AG09319 (cell line): ENCODE measurements at regions not wholly inside any gene's neighbourhood (a gene's known extent, or its start where the extent isn't known, plus 50 kb on each side); places are given as distances from the start of the nearest gene placed in this dataset.

Experiments used
- DNase-seq: peaks from one replicate; pipeline ENCODE4 v3.0.0-alpha.2; 2010; ENCODE audit warnings: low read depth; ENCODE audit errors: extremely low read depth
- TF ChIP-seq, protein P1 (sequence below): IDR thresholded peaks from 2 replicates; pipeline ENCODE4 v1.5.1; 2011; ENCODE audit warnings: low read depth, mild to moderate bottlenecking, inconsistent platforms, low read length, moderate library complexity

DNA sequence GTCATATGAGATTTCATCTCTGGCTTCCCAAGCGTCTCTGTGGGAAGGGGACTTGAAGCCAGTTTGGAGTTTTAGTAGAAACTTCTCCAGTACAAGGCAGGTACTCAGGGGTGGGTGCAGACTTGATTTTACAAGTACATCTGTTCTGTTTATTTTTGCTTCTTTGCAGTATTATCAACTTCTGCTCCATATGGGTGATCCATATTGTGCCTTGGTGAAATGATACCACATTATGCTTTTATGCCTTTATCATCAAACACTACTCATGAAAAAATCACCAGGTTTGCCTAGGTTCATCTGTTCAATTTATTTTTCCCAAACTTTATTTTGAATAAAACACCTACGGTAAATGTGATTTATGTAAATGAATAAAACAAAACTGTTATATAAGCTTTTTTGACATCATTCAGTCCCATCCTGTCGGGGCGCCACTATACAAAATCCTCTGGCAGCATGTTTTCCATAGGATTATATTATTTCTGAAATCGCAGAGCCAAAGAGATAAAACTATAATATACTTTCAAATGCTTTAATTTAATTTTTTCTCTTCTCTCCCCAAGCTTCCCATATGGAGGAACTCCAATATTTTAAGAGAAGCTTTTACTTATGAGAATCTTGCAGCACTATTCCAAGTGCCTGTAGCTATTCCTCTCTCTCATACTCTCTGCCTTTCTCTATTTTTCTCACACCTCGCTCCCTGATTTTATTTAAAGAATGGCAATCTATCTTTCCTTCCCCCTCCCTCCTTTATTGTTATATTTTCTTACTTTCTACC lies 490.9 kb downstream of the RNF144A start:
- no peak for DNase-seq
- TF ChIP-seq, protein P1, sequence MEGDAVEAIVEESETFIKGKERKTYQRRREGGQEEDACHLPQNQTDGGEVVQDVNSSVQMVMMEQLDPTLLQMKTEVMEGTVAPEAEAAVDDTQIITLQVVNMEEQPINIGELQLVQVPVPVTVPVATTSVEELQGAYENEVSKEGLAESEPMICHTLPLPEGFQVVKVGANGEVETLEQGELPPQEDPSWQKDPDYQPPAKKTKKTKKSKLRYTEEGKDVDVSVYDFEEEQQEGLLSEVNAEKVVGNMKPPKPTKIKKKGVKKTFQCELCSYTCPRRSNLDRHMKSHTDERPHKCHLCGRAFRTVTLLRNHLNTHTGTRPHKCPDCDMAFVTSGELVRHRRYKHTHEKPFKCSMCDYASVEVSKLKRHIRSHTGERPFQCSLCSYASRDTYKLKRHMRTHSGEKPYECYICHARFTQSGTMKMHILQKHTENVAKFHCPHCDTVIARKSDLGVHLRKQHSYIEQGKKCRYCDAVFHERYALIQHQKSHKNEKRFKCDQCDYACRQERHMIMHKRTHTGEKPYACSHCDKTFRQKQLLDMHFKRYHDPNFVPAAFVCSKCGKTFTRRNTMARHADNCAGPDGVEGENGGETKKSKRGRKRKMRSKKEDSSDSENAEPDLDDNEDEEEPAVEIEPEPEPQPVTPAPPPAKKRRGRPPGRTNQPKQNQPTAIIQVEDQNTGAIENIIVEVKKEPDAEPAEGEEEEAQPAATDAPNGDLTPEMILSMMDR = no peak

DNA sequence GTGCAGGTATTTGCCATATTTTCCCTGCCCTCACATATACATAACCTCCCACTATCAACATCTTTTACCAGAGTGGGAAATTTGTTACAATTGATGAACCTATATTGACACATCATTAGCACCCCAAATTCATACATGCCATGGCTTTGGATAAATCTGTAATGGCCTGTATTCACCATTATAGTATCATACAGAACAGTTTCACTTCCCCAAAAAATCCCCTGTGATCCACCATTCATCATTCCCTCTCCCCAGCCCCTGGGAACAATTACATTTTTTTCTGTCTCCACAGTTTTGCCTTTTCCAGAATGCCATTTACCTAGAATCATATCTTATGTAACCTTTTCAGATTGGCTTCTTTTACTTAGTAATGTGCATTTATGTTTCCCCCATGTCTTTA lies 494.5 kb downstream of the RNF144A start:
- DNase-seq = no peak

DNA sequence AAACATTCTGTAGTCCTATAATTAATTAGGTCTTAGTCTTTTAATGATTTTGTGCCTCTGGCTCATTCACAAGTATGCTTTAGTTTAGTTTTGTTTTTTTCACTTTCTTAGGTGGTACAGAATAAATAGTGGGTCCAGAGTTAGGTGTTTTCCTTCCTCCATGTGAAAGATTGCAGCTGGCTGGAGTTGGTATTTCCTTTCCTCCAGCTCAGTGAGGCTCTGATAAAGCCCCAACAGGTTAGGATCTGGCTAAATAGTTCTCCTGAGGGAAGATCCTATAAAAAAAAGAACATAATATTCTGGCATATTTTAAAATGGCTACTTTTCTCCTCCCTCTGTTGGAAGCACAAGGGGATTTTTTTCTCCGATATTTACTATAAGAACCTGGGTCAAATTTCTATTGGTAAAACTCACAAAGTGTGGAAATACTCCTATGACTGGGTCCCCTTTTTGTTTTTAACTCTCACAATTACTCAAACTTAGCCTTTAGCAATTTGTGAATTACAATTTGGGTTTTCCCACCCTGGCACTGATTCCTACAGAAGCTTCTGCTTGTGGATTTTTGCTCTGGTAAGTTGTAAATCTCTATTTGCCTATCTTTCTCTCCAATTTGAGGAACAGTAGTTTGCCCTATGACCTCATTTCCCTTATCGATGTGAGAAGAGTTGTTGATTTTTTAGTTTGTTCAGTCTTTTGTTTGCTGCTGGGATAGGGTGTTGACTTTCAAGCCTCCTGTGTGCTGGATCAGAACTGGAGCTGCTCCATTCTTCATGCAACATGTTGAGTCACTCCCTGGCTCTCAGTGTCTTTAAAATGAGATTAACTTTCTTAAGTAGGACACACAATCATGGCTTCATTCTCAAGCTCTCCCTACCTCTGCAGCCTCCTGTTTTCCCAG lies 500.9 kb downstream of the RNF144A start:
- TF ChIP-seq, protein P1 = no peak
- no peak for DNase-seq

More for the DNA sequence above, 494.5 kb downstream of the RNF144A start:
- TF ChIP-seq, protein P1 = no peak

DNA sequence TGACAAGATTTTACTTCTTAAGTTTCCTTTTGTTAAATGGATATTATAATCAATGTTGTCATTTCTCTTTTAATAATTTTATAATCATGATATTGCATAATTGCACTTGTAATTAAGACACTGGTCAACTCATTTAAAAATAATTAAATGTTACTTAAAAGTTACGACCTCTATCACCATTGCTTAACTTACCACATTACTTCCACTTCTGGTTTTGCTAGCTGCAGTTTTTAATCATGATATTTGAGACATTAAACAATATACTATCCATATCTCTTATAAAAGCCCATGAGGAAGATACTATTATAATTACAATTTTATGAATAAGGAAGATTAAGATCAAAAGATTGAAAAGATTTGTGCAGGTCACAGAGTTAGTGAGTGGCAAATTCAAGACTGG lies 502.0 kb downstream of the RNF144A start:
- DNase-seq = no peak
- TF ChIP-seq, protein P1 = no peak

DNA sequence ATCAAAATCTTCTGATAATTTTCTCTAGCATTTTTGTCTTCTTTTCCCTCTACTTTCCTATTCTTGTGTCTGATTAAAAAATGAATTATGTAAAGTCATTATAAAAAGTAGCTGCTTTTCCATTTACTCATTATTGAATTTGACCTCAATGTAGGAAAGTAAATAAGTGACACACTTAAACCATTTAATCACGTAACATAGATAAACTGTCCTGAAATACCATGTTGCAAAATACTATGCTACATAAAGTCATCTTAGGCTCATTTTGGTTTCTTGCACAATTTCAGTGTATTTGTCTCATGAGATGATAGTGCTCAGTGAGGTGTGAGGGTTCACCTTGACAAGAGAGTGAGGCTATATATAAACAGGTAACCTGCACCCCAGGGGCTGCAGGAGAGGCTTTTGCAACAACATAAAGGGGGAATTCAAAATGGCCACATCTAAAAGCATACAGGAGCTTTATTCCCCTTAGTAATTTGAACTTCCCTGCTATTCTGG lies 502.7 kb downstream of the RNF144A start:
- no peak for DNase-seq
- TF ChIP-seq, protein P1 = no peak

GRCh38 chr2:7420530-7420929 lies 503.3 kb downstream of the RNF144A start:
- no peak for DNase-seq
- TF ChIP-seq, protein P1 = no peak

- TF ChIP-seq, protein P1 = no peak
- no peak for DNase-seq
Measured at GRCh38 chr2:7424481-7424880, 507.3 kb downstream of the RNF144A start.
